ENCODE measurements at regions not wholly inside any gene's neighbourhood (a gene's known extent, or its start where the extent isn't known, plus 50 kb on each side); places are given as distances from the start of the nearest gene placed in this dataset.

- H3K4me3 Mint-ChIP-seq: no peak overlapping the region
- no peaks in the 10 kb centered on the region for H3K9me2 ChIP-seq (ENCODE audit: insufficient read depth)
- no peak for DNase-seq (ENCODE audit: low spot score)
- H3K27ac ChIP-seq (ENCODE audit: low read depth): no peak overlapping the region
- no peaks in the 10 kb centered on the region for H3K27me3 Mint-ChIP-seq (ENCODE audit: insufficient read depth, low read depth, poor library complexity)
- H3K36me3 Mint-ChIP-seq (ENCODE audit: low read depth): no peaks in the 10 kb centered on the region
- no peak overlapping the region for H3K4me3 ChIP-seq
- no peak overlapping the region for H3K4me2 ChIP-seq
- no peaks in the 10 kb centered on the region for H3K27me3 ChIP-seq (ENCODE audit: insufficient read depth)
- no peak overlapping the region for H2AFZ ChIP-seq
- no peaks in the 10 kb centered on the region for H3K4me1 Mint-ChIP-seq
- H4K20me1 ChIP-seq (replicated peaks; ENCODE audit: insufficient read depth): no peaks in the 10 kb centered on the region
- H3K79me2 ChIP-seq (replicated peaks; ENCODE audit: insufficient read depth): no peaks in the 10 kb centered on the region
- H3F3A ChIP-seq (replicated peaks; ENCODE audit: low read depth): no peaks in the 10 kb centered on the region
- H3K4me1 ChIP-seq (ENCODE audit: insufficient read depth): no peaks in the 10 kb centered on the region
- TF ChIP-seq STAT1 (IDR thresholded peaks at IDR 0.05; ENCODE audit: unreplicated experiment) (no peak), ZNF114 (CRISPR knock-in tag; IDR thresholded peaks at IDR 0.05) (no peak), NANOG (IDR thresholded peaks at IDR 0.05; ENCODE audit: borderline replicate concordance) (no peak), JUNB (IDR thresholded peaks at IDR 0.05; ENCODE audit: unreplicated experiment) (no peak), CREB1 (CRISPR knock-in tag; IDR thresholded peaks at IDR 0.05; ENCODE audit: low read depth) (no peak), EZH2 (IDR thresholded peaks at IDR 0.05; ENCODE audit: low read depth, unreplicated experiment) (no peak), EZH2phosphoT487 (IDR thresholded peaks at IDR 0.05; ENCODE audit: unreplicated experiment) (no peak), ZNF331 (CRISPR knock-in tag; IDR thresholded peaks at IDR 0.05; ENCODE audit: low read depth) (no peak), POLR2AphosphoS5 (IDR thresholded peaks at IDR 0.05; ENCODE audit: low read depth) (no peak)
- TF ChIP-seq, protein P1, sequence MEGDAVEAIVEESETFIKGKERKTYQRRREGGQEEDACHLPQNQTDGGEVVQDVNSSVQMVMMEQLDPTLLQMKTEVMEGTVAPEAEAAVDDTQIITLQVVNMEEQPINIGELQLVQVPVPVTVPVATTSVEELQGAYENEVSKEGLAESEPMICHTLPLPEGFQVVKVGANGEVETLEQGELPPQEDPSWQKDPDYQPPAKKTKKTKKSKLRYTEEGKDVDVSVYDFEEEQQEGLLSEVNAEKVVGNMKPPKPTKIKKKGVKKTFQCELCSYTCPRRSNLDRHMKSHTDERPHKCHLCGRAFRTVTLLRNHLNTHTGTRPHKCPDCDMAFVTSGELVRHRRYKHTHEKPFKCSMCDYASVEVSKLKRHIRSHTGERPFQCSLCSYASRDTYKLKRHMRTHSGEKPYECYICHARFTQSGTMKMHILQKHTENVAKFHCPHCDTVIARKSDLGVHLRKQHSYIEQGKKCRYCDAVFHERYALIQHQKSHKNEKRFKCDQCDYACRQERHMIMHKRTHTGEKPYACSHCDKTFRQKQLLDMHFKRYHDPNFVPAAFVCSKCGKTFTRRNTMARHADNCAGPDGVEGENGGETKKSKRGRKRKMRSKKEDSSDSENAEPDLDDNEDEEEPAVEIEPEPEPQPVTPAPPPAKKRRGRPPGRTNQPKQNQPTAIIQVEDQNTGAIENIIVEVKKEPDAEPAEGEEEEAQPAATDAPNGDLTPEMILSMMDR (conservative IDR thresholded peaks at IDR 0.05; ENCODE audit: low read depth in 2 of 2): no peak
- TF ChIP-seq, protein P2, sequence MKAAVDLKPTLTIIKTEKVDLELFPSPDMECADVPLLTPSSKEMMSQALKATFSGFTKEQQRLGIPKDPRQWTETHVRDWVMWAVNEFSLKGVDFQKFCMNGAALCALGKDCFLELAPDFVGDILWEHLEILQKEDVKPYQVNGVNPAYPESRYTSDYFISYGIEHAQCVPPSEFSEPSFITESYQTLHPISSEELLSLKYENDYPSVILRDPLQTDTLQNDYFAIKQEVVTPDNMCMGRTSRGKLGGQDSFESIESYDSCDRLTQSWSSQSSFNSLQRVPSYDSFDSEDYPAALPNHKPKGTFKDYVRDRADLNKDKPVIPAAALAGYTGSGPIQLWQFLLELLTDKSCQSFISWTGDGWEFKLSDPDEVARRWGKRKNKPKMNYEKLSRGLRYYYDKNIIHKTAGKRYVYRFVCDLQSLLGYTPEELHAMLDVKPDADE (IDR thresholded peaks at IDR 0.05): no peak
- TF ChIP-seq, protein P3, sequence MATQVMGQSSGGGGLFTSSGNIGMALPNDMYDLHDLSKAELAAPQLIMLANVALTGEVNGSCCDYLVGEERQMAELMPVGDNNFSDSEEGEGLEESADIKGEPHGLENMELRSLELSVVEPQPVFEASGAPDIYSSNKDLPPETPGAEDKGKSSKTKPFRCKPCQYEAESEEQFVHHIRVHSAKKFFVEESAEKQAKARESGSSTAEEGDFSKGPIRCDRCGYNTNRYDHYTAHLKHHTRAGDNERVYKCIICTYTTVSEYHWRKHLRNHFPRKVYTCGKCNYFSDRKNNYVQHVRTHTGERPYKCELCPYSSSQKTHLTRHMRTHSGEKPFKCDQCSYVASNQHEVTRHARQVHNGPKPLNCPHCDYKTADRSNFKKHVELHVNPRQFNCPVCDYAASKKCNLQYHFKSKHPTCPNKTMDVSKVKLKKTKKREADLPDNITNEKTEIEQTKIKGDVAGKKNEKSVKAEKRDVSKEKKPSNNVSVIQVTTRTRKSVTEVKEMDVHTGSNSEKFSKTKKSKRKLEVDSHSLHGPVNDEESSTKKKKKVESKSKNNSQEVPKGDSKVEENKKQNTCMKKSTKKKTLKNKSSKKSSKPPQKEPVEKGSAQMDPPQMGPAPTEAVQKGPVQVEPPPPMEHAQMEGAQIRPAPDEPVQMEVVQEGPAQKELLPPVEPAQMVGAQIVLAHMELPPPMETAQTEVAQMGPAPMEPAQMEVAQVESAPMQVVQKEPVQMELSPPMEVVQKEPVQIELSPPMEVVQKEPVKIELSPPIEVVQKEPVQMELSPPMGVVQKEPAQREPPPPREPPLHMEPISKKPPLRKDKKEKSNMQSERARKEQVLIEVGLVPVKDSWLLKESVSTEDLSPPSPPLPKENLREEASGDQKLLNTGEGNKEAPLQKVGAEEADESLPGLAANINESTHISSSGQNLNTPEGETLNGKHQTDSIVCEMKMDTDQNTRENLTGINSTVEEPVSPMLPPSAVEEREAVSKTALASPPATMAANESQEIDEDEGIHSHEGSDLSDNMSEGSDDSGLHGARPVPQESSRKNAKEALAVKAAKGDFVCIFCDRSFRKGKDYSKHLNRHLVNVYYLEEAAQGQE (IDR thresholded peaks at IDR 0.05; ENCODE audit: unreplicated experiment): no peak
- TF ChIP-seq, protein P4, sequence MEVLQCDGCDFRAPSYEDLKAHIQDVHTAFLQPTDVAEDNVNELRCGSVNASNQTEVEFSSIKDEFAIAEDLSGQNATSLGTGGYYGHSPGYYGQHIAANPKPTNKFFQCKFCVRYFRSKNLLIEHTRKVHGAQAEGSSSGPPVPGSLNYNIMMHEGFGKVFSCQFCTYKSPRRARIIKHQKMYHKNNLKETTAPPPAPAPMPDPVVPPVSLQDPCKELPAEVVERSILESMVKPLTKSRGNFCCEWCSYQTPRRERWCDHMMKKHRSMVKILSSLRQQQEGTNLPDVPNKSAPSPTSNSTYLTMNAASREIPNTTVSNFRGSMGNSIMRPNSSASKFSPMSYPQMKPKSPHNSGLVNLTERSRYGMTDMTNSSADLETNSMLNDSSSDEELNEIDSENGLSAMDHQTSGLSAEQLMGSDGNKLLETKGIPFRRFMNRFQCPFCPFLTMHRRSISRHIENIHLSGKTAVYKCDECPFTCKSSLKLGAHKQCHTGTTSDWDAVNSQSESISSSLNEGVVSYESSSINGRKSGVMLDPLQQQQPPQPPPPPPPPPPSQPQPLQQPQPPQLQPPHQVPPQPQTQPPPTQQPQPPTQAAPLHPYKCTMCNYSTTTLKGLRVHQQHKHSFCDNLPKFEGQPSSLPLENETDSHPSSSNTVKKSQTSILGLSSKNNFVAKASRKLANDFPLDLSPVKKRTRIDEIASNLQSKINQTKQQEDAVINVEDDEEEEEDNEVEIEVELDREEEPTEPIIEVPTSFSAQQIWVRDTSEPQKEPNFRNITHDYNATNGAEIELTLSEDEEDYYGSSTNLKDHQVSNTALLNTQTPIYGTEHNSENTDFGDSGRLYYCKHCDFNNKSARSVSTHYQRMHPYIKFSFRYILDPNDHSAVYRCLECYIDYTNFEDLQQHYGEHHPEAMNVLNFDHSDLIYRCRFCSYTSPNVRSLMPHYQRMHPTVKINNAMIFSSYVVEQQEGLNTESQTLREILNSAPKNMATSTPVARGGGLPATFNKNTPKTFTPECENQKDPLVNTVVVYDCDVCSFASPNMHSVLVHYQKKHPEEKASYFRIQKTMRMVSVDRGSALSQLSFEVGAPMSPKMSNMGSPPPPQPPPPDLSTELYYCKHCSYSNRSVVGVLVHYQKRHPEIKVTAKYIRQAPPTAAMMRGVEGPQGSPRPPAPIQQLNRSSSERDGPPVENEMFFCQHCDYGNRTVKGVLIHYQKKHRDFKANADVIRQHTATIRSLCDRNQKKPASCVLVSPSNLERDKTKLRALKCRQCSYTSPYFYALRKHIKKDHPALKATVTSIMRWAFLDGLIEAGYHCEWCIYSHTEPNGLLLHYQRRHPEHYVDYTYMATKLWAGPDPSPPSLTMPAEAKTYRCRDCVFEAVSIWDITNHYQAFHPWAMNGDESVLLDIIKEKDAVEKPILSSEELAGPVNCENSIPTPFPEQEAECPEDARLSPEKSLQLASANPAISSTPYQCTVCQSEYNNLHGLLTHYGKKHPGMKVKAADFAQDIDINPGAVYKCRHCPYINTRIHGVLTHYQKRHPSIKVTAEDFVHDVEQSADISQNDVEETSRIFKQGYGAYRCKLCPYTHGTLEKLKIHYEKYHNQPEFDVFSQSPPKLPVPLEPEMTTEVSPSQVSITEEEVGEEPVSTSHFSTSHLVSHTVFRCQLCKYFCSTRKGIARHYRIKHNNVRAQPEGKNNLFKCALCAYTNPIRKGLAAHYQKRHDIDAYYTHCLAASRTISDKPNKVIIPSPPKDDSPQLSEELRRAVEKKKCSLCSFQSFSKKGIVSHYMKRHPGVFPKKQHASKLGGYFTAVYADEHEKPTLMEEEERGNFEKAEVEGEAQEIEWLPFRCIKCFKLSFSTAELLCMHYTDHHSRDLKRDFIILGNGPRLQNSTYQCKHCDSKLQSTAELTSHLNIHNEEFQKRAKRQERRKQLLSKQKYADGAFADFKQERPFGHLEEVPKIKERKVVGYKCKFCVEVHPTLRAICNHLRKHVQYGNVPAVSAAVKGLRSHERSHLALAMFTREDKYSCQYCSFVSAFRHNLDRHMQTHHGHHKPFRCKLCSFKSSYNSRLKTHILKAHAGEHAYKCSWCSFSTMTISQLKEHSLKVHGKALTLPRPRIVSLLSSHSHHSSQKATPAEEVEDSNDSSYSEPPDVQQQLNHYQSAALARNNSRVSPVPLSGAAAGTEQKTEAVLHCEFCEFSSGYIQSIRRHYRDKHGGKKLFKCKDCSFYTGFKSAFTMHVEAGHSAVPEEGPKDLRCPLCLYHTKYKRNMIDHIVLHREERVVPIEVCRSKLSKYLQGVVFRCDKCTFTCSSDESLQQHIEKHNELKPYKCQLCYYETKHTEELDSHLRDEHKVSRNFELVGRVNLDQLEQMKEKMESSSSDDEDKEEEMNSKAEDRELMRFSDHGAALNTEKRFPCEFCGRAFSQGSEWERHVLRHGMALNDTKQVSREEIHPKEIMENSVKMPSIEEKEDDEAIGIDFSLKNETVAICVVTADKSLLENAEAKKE (CRISPR knock-in tag; IDR thresholded peaks at IDR 0.05): no peak
- H3K36me3 ChIP-seq (ENCODE audit: insufficient read depth): no peaks in the 10 kb centered on the region
- H3K9me3 Mint-ChIP-seq: no peaks in the 10 kb centered on the region
- no peak for ATAC-seq
- H3K27ac Mint-ChIP-seq: no peak overlapping the region
Measured at GRCh38 chr6:95784019-95784418, 206.7 kb downstream of the MANEA start.
